Kidney capillary endothelial cell (primary cell): ENCODE measurements at regions not wholly inside any gene's neighbourhood (a gene's known extent, or its start where the extent isn't known, plus 50 kb on each side); places are given as distances from the start of the nearest gene placed in this dataset.
"Not testable (repeated sequence)": the region's sequence is repeated elsewhere in the genome, so short reads cannot be mapped to it uniquely, and the experiment has no call there.

Experiments used
- DNase-seq: peaks from one replicate; pipeline ENCODE4 v3.0.0-alpha.2; 2018; ENCODE audit warnings: low spot score

DNA sequence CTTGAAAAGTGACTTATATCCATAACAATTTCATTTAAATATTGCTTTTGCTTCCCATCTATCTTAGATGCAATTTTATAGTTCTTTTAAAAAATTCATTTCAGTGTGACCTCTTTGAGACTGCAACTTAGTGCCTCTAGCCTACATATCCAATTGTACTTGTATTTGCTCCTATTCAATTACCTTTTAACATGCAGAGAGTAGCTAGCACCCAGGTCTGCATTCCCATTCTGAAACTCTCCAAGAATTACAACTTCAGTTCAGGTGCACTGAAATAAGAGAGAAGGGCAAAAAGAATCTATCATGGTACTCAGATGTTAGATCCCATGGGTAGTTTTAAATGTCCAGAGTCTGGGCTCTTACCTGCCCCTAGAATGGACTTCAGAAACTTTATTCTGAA lies 765.4 kb upstream of the SLC35B3 start:
- no peak for DNase-seq

GRCh38 chr6:9197726-9198125 lies 762.4 kb upstream of the SLC35B3 start:
- DNase-seq, result no peak

DNA sequence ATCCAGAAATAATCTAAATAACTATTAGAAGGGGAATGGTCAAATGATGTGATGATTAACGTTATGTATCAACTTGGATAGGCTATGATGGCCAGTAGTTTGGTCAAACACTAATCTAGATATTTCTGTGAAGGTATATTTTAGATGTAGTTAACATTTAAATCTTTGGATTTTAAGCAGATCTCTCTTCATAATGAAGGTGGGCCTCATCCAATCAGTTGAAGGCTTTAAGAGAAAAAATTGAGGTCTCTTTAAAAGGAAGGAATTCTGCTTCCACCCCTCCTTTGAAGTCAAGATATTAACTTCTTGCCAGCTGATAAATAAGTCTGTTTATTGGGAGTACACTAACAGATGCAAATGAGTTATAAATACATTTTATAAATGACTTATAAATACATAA lies 760.0 kb upstream of the SLC35B3 start:
- no peak for DNase-seq

- no peak for DNase-seq
These were observed 757.1 kb upstream of the SLC35B3 start for GRCh38 chr6:9192405-9192909.

- no peak for DNase-seq
These were observed 750.8 kb upstream of the SLC35B3 start for GRCh38 chr6:9186148-9186547.

DNA sequence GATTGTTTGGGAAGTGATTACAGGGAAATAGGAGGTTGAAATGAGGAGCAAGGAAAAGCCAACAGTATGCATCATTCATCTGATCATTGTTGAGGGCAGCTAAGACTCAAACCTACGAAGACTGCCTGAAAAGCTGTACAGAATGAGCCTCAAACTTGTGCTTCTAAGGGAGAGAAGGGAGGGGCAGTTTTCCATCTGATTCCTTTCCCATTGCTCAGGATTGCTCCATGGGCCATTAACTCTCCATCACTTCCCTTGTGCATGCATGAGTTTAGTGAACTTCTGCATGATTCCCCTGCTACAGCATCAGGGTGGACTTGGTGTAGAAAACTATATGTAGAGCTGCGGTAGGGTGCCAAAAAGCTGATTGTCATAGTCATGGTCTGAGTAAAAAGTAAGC lies 742.7 kb upstream of the SLC35B3 start:
- DNase-seq, result no peak

DNA sequence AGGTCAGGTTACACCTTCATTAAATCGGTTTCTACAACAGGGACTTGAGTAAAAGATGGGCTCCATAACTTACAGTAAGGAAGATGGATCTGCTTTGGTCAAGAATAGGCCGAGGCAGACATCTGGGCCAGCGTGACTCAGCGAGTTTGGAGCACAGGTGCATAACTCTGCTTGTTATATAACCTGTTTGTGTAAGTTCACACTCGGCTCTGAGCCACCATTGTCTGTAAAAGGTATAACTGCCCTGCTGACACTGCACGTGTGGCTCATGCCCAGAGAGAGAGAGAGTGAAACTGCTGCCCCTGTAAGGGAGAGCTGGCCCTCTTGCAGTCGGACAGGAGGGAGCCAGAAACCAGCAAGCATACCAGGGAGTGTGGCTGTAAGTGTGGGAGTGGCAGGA lies 737.9 kb upstream of the SLC35B3 start:
- no peak for DNase-seq

DNA sequence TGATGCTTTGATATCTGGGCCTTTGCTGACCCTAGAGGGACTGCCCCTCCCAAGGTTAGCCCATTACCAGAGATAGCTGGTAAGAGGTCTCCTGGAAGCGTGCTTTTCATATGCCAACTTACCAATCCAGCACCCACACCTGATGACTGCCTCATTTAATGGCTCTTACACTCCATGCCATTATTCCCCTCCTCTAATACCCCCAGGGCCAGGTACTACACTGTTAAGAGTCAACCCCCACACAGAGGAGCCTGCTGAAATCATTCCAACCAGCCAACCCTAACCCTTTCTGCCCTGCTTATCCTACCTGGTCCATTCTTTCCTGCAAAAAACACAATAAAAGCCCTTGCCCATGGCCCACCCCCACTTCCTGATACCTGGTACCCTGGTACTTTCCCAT lies 736.8 kb upstream of the SLC35B3 start:
- DNase-seq, result no peak

DNA sequence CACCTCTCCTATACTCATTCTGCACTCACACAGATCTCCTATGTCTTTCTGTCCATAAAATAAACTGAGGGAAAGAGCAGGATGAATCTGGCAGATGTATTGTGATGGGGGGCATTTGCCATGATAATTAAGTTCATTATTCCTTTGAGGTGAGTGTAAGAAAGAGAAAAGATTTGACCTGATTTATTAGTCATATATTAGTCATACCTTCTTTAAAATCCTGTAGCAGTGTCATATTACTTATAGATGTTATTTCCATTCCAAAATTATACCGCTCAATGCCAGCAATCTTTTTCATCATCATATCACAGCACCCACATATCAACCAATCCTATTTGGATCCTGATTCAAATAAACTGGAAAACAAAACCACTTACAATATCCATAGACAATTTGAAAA lies 733.3 kb upstream of the SLC35B3 start:
- no peak for DNase-seq

GRCh38 chr6:9161731-9162130 lies 726.4 kb upstream of the SLC35B3 start:
- DNase-seq, result no peak

- DNase-seq, result no peak
These were observed 723.7 kb upstream of the SLC35B3 start for GRCh38 chr6:9159051-9159450.

DNA sequence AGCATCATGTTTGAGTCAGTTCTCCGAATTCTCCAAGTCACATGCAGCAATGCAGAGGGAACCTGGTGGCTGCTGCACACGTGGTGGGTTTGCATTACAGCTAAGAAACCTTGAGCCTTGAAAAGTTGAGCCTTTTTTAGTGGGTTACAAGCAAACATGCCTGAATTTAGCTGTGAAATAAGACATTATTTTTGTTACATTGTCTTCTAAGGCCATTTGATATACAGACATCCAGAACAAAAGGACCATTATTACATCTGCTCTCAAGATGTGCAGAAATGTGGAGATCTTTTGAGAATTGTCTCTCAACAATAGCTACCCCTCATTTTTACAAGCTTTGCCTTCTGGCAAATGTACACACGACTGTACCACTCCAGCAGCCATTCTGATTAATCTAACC lies 720.5 kb upstream of the SLC35B3 start:
- DNase-seq, result no peak

GRCh38 chr6:9143140-9143539 lies 707.8 kb upstream of the SLC35B3 start:
- no peak for DNase-seq

DNA sequence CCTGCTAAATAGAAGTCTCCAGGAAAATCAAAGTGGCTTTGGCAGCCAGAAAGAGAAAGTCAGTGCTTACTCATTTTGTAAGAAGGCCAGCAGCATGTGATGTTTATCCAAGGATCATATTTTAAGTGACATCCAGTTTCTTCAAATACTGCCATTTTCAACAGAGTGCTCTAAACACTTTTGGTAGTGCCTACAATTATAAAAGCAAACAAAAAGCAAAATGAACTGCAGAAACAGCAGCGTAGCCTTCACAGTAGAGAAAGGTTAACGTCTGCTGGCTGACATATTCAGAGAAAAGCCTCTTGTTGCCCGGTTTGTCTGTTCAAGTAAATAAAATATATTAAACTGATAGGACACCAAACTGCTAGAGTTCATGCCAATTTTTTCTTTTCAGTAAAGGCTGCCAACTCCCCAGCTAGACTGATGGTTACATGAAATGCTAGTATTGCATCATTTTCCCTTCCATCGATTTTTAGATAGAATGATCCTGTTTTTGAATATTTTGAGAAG lies 705.7 kb upstream of the SLC35B3 start:
- DNase-seq, result no peak

DNA sequence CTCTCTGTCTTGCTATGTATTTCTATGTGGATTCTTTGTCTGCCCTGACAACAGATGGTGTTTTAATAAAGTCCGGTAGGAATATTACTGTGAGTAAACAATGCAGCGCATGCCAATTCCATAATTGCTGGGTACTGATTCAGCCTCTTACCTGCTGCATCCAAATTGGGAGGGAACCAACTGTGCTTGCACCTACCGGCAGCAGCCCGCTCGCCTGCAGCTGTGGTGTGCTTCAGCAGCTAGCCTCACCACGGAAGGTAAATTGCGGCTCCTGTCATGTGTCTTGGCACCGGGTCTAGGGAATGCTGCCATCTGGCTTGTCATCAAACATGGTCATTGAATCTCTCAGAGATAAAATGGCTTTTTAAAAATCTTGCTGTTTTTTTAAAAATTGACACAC lies 704.8 kb upstream of the SLC35B3 start:
- no peak for DNase-seq

DNA sequence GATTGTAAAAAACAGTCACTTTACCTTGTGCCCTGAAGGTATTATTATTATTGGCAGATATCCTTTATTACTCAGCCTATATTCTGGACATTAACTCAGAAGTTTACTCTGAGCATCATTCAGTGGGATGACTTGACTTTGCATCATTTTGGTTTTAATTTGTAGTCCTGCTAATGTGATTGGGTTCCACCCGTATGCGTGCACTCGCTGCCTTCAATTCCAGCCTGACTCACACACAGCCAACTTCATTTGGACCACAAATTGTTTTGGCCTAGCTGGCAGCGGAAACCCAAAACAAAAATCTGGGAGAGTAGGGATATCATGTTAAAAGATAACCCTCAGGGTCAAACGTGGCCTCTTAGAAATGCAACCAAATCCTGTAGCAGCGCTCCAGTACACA lies 704.4 kb upstream of the SLC35B3 start:
- DNase-seq, result no peak

GRCh38 chr6:9138936-9139335 lies 703.6 kb upstream of the SLC35B3 start:
- no peak for DNase-seq

DNA sequence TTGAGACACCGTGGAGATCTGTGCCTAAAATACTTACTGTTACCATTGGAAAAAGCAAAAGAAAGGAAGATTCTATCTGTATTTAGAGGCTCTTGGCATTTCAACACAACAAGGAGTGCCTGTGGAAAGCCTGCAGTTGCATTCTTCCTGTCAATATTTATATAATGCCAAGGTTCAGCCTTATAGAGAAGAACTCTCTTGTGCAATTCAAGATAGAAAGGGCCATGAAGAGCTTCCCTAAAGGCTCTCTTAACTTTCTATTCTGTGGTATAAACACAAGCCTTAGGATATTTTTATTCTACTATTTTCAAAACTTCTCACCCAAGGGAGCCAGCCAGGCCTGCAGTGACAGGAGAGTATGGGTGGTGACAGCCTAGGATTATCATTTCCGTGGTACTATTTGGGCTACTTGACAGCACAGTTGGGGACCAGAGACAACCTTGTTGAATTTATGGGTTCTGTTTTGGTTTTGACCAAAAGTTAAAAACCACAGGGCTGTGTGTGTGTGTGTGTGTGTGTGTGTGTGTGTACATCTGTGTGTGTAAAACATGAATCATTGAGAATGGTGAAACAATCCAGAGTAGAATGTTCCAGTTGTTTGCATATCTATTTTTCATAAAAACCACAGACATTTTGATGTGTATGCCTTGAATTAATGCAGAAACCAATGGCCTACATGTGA lies 700.9 kb upstream of the SLC35B3 start:
- no peak for DNase-seq

- DNase-seq, result no peak
These were observed 696.3 kb upstream of the SLC35B3 start for GRCh38 chr6:9131616-9132015.

DNA sequence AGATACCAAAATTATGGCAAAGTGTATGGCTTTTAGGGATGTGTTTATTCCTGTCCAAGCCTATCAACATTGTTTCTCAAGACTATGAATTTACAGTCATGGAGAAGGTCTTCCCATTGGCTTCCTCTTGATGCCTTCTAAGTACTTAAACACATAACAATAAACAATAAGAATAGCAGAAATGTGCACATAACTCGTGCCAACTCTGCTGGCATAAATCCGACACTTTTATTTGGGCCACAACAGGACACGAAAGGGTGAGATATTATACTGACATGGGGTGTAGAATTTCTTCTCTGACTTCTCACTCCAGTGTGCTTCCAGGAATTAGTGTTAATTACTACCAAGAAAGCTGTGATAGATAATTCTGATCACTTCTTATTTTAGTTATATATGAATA lies 695.9 kb upstream of the SLC35B3 start:
- no peak for DNase-seq

- DNase-seq, result no peak
These were observed 693.6 kb upstream of the SLC35B3 start for GRCh38 chr6:9128970-9129369.

DNA sequence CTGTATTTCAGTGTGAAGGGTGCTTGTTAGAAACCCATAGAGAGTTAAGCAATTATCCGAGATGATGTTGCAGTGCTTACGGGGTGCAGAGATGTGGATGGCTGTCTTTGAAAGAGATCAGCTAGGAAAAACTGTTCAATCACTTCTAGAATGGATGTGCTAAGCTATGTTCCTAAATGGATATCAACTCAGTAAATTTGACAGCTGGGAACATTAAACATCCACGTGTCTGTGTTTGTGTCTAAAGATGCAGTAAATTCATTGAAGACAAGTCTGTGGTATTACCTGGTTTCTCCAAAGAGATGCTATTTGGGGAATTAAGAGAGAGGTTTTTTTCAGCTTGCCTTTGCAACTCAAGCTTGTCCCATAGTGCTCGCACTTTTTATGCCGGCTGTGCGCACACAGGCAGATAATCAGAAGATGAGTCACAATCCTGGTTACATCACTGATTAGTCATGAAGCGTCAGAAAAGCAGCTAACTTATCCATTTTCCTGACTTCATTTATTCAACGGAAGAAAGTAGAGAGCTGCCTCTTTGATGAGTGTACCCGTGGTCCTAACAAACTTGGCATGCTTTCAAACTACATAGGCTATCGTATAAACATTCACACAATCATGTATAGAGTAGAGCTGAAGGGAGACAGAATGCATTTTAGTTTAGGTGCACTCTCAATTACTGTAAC lies 691.7 kb upstream of the SLC35B3 start:
- peak; percentile 19 for DNase-seq

DNA sequence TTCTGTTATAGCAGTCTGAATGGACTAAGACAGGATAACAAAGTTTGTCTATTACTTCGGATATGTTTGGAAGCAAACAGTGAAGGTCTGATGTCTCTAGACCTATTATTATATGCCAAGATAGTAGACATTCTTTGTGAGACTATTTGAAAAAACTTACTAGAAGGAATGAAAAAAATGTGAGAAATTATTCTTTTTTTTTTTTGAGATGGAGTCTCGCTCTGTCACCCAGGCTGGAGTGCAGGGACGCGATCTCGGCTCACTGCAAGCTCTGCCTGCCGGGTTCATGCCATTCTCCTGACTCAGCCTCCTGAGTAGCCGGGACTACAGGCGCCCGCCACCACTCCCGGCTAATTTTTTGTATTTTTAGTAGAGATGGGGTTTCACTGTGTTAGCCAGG lies 690.7 kb upstream of the SLC35B3 start:
- not testable (repeated sequence) for DNase-seq

DNA sequence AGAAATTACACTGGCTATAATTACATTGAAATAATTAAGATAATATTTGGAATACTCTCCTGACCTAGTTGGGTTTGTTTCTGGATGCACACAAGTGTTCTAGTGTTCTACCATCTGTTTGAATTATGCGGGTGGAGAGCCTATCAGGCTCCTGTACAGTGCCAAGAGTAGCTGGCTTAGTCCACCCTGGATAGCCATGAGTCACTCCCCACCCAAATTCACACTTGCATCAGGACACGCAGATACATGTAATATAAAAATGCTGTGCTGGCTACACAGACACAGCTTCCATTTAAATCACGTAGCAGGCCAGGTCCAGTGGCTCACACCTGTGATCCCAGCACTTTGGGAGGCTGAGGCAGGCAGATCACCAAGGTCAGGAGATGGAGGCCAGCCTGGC lies 686.2 kb upstream of the SLC35B3 start:
- no peak for DNase-seq
